ENCODE measurements at regions not wholly inside any gene's neighbourhood (a gene's known extent, or its start where the extent isn't known, plus 50 kb on each side); places are given as distances from the start of the nearest gene placed in this dataset.
"Not testable (repeated sequence)": the region's sequence is repeated elsewhere in the genome, so short reads cannot be mapped to it uniquely, and the experiment has no call there.

DNA sequence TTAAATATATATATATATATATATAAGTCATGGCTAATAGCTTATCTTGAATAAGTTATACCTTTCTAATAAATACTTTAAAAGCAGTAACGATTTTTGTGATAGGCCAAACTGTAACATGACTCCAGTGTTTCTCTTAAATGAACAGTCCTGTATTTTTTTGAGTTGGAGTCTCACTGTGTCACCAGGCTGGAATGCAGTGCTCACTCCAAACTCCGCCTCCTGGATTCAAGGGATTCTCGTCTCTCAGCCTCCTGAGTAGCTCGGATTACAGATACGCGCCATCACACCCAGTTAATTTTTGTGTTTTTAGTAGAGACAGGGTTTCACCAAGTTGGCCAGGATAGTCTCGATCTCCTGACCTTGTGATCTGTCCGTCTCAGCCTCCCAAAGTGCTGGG lies 814.2 kb upstream of the SLITRK5 start:
- peak; percentile 74 for DNase-seq (ENCODE audit: low read depth)

DNA sequence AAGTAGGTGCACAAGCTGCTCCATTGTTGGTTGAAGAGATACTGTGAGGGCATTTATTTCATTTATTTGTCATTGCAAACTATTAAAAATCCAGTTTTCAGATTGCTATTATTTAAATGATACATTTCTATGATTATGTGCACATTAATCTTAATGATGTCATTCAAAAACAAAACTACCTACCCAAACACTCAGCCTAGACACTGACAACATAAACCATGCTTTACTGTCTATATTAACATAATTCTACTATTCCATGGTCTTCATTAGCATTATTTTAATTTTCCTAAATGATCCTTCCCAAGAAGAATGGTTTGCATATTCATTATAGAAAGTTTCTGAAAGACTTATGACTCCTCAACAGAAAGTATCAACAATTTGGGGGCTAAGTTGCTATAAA lies 813.0 kb upstream of the SLITRK5 start:
- DNase-seq (ENCODE audit: low read depth), result no peak

DNA sequence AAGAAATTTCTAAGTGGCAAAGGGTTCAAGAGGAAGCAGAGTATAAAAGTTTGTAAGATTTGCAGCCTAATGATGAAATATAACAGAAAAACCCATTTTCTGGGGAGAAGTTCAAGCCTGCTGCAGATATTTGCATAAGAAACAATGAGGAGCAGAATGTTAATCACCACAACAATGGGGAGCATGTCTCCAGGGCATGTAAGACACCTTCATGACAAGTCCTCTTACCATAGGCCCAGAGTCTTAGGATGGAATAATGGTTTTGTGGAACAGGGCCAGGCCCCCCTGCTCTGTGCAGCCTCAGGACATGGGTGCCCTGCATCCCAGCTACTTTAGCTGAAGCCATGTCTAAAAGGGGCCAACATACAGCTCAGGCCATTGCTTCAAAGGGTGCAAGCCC lies 809.0 kb upstream of the SLITRK5 start:
- no peak for DNase-seq (ENCODE audit: low read depth)

DNA sequence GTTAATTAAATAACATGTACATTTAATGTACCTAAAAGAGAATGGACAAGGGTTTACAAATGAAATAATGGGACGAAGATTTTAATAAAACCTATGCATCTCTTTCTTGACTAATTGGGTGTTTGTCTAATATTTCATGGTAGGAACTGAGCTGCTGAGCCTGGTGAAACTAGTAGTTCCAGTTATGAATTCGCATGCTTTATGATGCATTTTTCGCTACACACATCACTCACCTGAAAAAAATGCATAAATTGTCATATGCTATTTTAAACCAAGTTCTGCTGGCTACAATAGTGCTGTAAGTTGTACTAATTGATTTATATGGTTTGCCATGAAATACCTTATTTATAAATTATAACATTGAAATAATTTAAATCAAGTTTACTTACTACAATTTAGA lies 806.8 kb upstream of the SLITRK5 start:
- no peak for DNase-seq (ENCODE audit: low read depth)

DNA sequence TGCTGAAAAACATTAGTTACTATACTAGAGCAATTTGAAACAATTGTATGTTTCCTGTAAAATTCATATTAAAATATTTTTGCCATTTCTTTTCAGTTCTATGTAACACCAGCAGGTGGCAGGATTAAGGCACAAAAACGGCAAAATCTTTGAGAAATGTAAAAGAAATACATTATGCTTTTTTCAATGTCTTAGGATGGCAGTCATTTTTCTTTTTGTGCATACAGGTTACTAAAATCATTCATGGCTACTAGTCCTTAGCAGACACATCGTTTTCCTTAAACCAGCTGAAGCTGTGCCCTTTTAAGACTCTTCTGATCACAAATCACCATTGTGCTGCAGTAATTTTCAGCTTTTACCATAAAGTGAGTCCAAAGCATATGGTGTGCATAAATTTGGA lies 800.7 kb upstream of the SLITRK5 start:
- DNase-seq (ENCODE audit: low read depth), result peak; percentile 2

DNA sequence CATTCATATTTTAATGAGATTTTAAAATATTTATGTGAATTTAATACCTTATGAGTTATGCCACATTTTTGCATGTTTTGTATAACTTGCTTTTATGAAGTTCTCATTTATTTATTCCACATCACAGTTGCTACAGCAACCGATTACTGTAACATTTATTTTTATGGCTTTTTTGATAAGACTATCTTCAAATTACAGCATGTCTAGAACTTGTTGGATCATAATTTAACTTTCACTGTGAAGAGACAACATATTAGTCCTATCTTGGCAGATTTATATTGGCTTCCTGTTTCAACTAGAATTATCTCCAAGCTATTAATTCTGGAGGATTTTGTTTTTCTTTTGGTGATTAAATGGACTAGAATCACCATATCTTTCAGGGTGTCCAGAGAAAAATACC lies 793.7 kb upstream of the SLITRK5 start:
- DNase-seq (ENCODE audit: low read depth), result no peak

DNA sequence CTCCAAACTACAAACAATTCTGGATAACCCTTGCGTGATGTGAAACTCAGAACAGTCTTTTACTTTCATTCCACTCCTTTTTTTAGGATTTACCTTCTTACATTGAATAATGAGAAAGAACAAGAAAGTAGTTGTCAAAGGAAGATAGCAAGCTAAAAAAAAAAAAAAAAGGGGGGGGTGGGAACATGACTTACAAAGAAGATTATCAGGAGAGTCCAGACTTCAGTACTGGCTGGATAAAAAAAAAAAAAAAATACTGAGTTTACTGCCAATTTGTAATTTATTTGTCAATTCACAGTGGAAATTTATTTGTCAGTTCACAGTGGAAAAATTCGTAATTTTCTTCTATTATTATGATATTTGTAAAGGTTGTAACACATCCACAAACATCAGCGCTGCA lies 792.4 kb upstream of the SLITRK5 start:
- DNase-seq (ENCODE audit: low read depth), result no peak

DNA sequence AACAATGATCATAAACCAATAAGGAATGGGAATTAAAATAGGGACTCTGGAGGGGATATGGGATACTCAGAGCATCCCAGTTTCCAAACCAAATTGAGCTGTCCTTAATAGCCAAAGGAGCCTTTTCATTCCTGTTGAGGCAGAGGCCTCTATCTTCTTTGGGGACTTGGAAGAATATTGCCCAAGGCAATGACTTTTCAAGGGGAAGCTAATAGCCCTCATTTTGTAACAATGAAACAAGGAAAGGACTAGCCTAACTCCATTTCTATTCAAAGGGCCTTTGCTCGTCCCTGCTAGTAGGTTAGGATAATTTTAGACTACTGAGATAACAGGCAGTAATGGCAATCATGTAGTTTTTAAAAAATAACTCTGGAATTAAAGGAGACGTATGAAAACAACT lies 789.8 kb upstream of the SLITRK5 start:
- DNase-seq (ENCODE audit: low read depth), result no peak

DNA sequence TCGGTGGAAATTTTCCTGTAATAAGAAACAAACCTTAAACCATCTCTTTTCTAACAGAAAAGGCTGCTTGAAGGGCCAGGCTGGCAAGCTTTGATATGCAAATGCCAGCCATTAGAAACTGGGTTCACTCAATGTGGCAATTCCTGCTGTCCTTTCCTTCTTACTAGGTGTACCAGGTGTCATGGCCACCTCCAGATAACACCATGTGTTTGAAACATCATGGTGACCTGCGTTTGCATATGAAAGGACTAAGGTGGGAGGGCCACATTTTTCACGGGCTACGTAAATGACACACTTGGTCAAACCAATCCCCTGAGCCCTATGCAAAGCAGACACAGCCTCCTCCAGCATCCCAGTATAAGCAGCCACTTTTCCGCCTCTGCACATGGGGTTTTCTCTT lies 789.1 kb upstream of the SLITRK5 start:
- no peak for DNase-seq (ENCODE audit: low read depth)

DNA sequence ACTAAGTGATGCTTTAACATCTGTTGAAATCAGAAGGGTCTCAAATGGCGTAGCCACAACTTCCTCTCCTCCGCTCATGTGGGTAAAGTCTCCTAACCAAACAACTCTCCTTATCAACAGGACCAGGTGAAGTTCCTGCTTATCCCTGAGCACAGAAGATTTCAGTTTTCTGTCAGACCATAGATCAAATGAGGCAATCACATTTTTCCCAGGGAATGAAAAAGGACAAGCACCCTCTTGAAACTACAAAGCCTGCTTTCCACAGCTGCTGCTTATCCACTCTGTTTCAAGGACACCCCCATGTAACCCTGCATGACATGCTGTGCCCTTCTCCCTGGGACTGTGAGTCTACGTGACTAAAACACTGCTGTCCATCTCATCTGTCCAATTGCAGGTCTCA lies 788.3 kb upstream of the SLITRK5 start:
- DNase-seq (ENCODE audit: low read depth), result no peak

DNA sequence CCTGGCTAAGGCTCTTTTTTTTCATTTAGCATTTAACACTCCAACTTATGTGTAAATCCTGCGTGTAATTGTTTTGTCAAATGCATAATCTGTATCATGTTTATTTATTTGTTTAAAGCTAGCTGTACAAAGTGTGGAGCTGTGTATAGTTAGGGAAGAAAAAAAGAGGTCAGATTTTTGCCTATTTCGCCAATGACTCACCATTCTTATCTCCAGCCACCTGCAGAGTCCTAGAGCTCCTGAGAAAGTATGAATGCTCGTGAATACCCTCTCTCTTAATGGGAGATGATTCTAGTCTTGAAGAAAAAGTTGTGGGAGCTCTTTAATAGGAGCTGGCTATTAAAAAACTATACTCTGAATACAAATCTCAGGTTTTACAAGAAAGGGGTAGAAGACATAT lies 778.8 kb upstream of the SLITRK5 start:
- no peak for DNase-seq (ENCODE audit: low read depth)

DNA sequence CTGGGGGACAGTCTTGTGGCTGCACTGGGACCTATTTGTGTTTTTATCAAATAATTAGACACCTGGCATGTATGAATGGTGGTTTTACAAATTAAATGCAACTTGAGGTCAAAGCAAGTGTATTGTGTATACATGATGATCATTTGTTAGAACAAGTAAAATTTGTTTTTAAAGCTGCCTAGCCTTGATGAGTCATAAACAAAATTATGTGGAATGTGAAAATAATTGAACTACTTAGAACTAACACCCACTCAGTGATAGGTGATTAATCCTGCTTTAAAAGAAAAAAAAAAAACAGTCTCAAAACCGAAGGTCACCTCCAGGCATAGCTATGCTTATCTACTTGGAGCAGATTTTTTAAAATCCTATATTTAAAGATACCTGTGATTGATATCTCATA lies 770.3 kb upstream of the SLITRK5 start:
- peak; percentile 58 for DNase-seq (ENCODE audit: low read depth)

DNA sequence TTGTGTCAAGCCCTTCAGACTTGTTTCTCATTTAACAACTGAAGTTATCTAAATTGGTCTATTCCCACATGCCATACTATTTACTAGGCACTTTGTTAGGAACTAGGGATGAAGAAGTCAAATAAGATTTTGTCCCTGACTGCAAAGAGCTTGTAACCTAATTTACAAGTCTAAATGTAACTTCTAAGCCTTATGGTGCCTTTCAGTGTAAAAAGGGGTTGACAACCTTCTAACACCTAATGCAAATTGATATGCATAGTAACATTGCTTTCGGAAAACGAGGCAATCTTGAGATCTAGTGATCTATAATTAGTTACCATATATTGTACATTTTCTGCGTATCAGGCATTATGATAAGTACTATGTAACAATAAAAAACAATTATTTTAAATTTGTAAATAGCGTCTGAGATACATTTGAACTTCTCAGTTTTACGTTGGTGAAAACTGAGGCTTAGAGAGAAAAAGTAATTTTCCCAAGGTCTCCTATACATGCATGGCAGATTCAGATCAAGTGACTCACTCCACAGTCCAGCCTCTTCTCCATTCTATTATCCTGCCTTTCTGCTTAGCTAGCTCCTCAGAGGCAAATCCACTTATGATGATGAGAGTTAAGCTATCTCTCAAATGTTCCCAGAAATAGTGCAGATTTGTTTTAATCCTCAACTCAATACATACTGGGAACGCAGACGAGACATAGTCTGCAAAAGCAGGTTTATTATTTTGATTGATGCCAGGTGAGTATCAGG lies 764.9 kb upstream of the SLITRK5 start:
- DNase-seq (ENCODE audit: low read depth), result peak; percentile 28

DNA sequence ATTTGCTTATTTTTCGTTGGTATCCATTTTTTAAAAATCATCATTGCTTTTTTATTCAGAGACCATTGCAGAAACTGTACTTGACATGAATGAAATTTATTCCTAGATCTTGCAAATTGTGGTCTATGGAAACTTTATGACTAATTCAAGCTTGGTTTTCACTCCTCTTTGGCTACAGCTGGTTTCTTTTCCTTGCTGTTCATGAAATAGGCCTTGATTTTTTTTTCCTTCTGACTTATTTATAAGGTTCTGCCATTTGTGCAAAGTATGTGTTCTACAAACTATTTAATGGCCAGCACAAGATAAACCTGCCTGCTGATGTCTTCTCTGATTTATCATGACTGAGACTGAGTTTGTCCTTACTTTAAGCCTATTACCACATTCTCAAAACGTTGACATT lies 764.0 kb upstream of the SLITRK5 start:
- peak; percentile 8 for DNase-seq (ENCODE audit: low read depth)

DNA sequence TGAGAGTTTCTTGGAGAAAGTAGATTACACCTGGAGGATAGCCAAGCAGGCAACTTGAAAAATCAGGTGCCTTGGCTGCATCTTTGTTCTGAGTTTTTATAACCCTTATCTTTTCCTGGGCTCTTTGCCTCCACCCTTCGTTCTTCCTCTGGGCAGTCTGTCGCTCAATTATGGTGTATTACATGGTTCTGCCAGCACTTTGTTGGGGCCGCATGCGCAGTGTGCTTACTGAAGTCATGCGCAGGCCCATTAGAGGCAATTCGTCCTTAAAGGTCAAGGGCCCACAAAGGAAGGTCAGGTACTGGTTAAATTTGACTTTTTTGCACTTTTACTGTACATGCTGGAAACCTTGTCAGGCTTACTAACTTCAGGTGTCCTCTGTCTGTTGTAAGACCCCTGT lies 761.9 kb upstream of the SLITRK5 start:
- DNase-seq (ENCODE audit: low read depth), result no peak

DNA sequence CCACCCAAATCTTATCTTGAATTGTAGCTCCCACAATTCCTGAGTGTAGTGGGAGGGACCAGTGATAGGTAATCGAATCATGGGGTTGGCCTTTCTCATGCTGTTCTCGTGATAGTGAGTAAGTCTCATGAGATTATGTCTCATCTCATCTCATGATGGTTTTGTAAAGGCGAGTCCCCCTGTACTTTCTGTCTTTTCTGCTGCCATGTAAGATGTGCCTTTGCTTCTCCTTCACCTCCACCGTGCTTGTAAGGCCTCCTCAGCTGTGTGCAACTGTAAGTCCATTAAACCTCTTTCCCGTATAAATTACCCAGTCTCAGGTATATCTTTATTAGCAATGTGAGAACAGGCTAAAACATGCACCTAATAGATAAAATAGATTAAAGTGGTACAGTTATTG lies 756.4 kb upstream of the SLITRK5 start:
- no peak for DNase-seq (ENCODE audit: low read depth)

DNA sequence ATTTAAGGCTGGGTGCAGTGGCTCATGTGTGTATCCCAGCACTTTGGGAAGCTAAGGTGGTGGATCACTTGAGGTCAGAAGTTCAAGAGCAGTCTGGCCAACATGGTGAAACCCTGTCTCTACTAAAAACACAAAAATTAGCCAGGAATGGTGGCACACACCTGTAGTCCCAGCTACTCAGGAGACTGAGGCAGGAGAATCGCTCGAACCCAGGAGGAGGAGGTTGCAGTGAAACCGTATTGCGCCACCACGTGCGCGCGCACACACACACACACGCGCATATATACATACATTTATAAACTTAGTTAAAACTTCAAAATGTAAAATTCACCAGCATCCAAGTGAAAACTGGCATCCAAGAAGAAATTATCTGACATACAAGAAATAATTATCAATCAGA lies 753.7 kb upstream of the SLITRK5 start:
- DNase-seq (ENCODE audit: low read depth), result not testable (repeated sequence)

DNA sequence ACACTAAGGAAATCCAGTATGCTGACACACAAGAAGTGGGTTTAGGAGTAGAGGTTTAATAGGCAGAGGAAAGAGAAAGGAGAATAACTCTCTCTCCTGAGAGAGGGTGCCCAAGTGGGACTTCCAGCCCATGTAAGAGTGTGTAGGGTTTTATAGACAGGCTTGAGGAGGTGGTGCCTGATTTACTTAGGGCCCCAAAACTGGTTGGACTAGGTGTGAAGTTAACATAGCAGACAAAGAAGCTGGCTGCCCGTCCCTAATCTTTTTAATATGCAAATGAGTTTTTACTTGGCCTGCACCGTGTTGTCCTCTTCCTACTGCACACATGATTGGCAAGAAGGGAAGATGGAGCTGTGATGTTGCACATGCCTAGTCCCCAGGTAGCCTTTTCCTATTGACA lies 752.5 kb upstream of the SLITRK5 start:
- no peak for DNase-seq (ENCODE audit: low read depth)

DNA sequence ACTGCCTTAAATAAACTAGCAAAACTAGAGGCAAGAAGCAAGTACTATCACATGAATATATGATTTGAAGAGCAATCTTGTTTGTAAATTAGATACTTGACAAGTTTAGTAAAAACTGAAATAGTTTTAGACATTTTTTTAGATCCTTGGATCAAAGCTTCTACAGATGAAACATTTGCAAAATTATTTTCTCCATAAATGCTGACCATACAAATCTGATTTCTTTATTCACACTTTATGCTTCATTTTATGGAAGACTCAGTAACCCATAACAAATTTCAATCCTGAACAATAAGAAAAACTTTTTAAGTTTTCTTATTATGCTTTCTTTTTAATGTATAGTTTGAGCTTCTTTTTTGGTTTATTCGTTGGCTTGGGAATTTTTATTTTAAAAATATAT lies 750.2 kb upstream of the SLITRK5 start:
- no peak for DNase-seq (ENCODE audit: low read depth)

DNA sequence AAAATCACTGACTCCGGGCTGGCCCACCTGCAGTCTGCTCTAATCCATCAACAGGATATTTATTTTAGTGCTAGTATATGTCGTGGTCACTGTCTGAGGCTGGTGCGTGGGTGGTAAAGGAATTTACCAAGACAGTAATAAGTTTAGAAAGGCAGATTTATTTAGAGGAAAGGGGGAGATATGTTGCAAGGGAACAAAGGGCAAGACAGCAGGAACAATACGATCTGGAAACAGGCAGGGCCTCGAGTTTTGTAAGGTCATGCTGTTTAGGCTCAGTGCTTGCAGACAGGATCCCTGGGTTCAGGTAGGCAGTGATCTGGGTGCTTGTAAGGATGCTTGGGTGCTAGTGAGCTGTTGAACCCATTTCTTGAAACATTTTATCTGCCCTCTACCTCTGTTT lies 748.2 kb upstream of the SLITRK5 start:
- DNase-seq (ENCODE audit: low read depth), result peak; percentile 80

DNA sequence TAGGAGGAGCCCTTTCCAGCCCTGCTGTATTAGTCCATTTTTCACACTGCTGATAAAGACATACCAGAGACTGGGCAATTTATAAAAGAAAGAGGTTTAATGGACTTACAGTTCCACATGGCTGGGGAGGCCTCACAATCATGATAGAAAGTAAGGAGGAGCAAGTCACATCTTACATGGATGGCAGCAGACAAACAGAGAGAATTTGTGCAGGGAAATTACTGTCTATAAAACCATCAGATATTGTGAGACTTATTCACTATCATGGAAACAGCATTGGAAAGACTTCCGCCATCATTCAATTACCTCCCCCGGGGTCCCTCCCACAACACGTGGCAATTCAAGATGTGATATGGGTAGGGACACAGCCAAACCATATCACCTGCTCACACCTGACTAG lies 744.3 kb upstream of the SLITRK5 start:
- DNase-seq (ENCODE audit: low read depth), result not testable (repeated sequence)

DNA sequence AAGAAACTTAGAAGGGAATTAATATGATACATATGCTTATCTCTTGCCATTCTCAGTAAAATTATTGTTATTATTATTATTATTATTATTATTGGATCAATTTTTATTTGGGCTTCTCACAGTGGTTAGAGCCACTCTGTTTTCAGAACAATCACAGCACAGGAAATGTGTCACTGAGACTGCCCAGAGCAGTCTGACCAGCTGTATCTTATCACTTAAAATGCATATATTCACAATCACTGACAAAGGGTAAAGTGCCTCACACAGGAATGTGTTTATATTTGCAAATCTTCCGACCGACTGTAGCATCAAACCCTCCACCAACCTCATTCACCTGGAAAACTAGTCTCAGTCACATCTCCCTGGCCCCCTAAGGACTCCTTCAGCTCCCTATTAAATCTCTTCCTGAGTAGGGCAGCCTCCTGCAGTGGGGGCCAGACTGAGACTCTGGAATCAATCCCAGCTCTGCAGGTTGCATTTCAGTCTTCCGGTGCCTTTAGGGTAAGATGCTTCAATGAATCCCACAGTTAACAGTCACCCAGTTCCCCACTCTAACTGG lies 738.3 kb upstream of the SLITRK5 start:
- peak; percentile 43 for DNase-seq (ENCODE audit: low read depth)

DNA sequence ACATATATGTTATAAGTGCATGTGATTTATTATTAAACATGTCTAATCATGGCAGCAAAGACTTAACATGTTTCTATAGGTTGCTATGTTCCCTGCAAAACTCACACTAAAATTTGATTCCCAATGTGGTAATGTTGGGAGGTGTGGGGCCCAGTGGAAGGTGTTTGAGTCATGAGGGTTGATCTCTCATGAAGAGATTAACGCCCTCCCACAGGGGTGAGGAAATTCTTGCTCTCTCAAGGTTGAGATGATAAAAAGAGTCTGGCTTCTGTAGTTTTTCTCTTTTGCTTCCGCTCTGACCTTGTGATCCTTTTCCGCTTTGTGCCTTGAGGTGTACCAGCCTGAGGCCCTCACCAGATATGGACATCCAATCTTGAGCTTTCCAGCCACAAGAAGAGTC lies 737.5 kb upstream of the SLITRK5 start:
- no peak for DNase-seq (ENCODE audit: low read depth)

DNA sequence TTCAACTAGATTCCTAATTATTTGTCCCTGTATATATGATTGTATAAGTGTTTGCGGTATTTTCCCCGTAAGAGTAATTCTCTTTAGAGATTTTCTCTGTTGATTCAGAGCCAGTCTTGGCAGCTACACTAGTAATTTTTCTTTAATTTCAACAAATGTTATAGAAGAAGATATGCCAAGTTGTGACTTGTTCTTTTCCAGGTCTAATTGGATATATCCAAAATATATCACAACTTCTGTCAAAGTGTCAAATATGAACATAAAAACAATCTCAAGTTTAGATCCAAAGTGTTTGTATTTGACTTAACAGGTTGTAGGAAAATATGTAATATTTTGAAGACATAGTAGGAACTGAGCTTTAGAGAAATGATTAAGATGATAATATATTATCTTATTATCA lies 733.9 kb upstream of the SLITRK5 start:
- no peak for DNase-seq (ENCODE audit: low read depth)

Data from renal cortical epithelial cell (primary cell).